ENCODE measurements at regions not wholly inside any gene's neighbourhood (a gene's known extent, or its start where the extent isn't known, plus 50 kb on each side); places are given as distances from the start of the nearest gene placed in this dataset.

DNA sequence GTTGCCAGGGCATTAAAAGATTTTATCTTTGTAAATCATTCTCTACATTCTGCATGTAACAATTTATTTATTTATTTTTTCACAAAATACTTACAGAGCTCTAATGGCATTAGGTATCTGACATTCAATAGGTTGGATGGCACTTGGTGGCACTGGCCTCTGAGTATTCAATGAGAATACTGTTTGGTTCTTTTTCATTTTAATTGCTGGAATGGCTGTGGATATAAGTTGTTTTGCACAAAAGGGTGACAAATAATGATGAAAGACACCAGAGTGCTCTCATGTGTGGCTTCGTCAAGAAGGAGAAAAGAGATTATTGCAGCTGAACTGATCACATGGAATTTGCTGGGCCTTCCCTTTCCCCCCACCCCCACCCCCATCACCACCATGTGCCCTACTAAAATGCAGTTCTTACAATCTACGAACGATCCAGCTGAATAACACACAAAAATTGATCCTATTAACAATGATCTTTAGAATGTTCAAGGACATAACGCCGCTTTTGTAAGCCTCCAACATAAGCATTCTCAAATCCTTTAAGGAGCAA is 195.2 kb upstream of the POU3F2 start:
- Mint-ChIP-seq H3K4me1 (ENCODE audit: low read depth) (no peaks in the 10 kb centered on the region), H3K36me3 (ENCODE audit: low read depth) (no peaks in the 10 kb centered on the region), H3K27ac (no peak overlapping the region)

DNA sequence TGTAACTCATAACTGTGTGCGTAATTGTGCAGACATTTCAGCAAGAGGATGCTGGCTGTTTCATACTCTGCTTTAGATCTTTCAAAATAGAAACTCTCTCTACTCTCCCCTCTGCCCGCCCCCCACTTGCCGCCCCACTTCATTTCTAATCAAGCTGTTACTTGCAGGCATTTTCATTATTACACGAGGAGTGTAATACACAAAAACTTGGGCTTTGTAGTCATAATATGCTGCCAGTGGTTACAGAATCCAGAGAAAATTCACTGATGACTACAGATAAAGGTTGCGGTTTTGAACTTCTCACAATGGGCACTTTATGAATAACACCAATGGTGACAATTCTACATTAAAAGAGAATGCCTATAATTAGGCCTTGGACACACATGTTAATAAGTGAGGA is 194.0 kb upstream of the POU3F2 start:
- H3K27me3 Mint-ChIP-seq (ENCODE audit: insufficient read depth) = peaks cover 1% of the 10 kb centered on the region; the same call in 1 of the 2 replicates
- H3K9me3 Mint-ChIP-seq = peaks cover 17% of the 10 kb centered on the region
- H3K4me1 Mint-ChIP-seq (ENCODE audit: low read depth) = no peaks in the 10 kb centered on the region
- TF ChIP-seq, protein P1, sequence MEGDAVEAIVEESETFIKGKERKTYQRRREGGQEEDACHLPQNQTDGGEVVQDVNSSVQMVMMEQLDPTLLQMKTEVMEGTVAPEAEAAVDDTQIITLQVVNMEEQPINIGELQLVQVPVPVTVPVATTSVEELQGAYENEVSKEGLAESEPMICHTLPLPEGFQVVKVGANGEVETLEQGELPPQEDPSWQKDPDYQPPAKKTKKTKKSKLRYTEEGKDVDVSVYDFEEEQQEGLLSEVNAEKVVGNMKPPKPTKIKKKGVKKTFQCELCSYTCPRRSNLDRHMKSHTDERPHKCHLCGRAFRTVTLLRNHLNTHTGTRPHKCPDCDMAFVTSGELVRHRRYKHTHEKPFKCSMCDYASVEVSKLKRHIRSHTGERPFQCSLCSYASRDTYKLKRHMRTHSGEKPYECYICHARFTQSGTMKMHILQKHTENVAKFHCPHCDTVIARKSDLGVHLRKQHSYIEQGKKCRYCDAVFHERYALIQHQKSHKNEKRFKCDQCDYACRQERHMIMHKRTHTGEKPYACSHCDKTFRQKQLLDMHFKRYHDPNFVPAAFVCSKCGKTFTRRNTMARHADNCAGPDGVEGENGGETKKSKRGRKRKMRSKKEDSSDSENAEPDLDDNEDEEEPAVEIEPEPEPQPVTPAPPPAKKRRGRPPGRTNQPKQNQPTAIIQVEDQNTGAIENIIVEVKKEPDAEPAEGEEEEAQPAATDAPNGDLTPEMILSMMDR (IDR thresholded peaks at IDR 0.05) = no peak
- no peak for DNase-seq
- H3K36me3 Mint-ChIP-seq (ENCODE audit: low read depth) = no peaks in the 10 kb centered on the region
- no peak overlapping the region for H3K27ac Mint-ChIP-seq
- H3K4me3 Mint-ChIP-seq = no peak overlapping the region

More for the DNA sequence above, 195.2 kb upstream of the POU3F2 start:
- no peak for DNase-seq
- peaks cover 23% of the 10 kb centered on the region for H3K9me3 Mint-ChIP-seq
- H3K27me3 Mint-ChIP-seq (ENCODE audit: insufficient read depth) = peaks cover 1% of the 10 kb centered on the region; the same call in 1 of the 2 replicates
- TF ChIP-seq, protein P1 (IDR thresholded peaks at IDR 0.05) = no peak
- H3K4me3 Mint-ChIP-seq = no peak overlapping the region

DNA sequence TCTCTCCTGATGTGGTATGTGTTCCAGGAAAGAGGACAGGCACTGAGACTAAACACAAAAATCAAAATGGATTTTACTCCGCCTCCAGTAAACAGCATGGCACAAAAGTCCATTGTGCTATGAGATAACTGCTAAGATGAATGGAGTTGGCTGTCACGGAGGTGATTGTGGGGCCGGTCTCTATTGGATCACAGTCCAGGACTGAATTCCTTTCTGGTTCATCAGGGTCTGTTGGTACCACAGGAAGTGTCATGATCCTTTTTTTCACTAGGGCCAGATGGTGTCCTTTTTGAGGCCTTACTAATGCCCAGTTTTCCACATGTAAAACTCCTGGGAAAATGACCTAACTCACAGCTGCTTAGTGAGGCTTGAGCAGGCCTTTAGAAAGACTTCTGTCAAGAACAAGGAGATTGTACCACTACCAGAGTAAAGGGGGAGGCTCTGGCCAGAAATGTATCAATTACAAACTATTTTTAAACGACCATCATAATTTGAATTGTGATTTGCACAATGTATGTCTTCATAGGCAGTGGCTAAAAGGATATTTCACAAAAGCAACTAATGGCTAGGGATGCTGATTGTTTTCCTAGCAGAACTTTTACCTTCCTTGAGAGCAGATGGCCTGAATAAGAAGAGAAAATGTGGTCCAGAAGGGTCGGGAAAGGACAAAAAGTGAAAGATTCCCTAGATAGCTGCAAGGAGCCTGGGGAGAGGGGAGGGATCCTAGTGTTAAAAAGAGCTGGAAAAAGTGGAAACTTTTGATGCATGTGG is 192.2 kb upstream of the POU3F2 start:
- no peak for DNase-seq
- Mint-ChIP-seq H3K4me3 (no peak overlapping the region), H3K9me3 (peaks cover 16% of the 10 kb centered on the region), H3K27ac (no peak overlapping the region), H3K27me3 (ENCODE audit: insufficient read depth) (peaks cover 1% of the 10 kb centered on the region; the same call in 1 of the 2 replicates), H3K36me3 (ENCODE audit: low read depth) (no peaks in the 10 kb centered on the region), H3K4me1 (ENCODE audit: low read depth) (no peaks in the 10 kb centered on the region)
- TF ChIP-seq, protein P1 (IDR thresholded peaks at IDR 0.05) = no peak

DNA sequence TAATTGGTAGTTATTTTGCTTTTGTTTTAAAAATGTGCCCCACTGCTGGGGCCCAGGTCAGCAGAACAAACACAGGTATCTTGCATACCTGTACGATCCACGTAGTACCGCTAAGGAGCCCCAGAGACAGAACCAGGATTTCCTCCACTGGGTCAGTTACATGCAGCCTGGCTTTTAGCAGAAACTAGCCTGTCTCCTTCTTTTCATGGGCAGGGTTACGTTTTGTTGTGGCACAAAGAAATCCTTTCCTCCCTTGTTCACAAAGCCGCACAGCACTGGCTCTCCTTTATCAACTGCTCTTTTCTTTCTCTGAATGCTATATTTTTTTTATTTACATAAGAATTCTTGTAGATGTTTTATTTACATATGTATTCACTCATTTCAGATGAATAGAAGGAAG is 190.3 kb upstream of the POU3F2 start:
- Mint-ChIP-seq H3K36me3 (ENCODE audit: low read depth) (no peaks in the 10 kb centered on the region), H3K27ac (no peak overlapping the region)
- TF ChIP-seq, protein P1 (IDR thresholded peaks at IDR 0.05) = no peak

DNA sequence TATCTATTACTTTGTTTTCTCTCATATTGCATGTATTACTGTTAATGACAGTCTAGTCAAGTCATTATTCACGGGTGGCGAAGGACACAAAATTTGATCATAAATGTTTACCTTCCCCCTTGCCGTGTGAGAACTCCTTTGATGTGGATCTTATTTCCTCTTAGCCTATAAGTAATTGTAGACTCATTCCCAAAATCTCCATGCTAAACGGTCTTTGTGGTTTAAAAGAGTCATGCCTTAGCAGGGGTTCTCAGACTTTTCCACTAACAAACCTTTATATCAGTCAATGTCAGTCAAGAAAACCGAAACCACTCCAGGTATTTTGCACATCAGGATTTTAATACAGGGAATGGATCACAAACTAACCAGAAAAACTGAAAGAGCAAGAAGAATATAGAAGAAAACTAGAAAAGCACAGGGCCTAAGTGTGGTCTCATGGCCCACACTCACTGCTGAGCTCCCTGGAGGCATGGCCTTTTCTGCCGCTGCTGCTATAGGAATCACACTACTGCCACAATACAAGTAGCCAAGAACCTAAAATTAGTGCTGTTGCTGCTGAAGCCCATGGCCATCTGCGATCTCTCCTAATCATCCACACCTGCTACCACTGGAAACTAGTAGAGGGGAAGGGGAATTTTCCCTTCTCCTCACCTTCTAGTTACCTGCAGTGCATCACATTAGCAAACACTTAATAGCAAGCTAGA is 186.0 kb upstream of the POU3F2 start:
- Mint-ChIP-seq H3K36me3 (ENCODE audit: low read depth) (no peaks in the 10 kb centered on the region), H3K4me3 (no peak overlapping the region), H3K9me3 (peaks cover 19% of the 10 kb centered on the region), H3K27me3 (ENCODE audit: insufficient read depth) (no peaks in the 10 kb centered on the region; the same call in 1 of the 2 replicates), H3K27ac (no peak overlapping the region), H3K4me1 (ENCODE audit: low read depth) (no peaks in the 10 kb centered on the region)
- TF ChIP-seq, protein P1 (IDR thresholded peaks at IDR 0.05) = no peak
- no peak for DNase-seq

More for the DNA sequence above, 190.3 kb upstream of the POU3F2 start:
- Mint-ChIP-seq H3K4me1 (ENCODE audit: low read depth) (no peaks in the 10 kb centered on the region), H3K27me3 (ENCODE audit: insufficient read depth) (peaks cover 1% of the 10 kb centered on the region), H3K9me3 (peaks cover 12% of the 10 kb centered on the region), H3K4me3 (no peak overlapping the region)
- no peak for DNase-seq
